ENCODE measurements at regions not wholly inside any gene's neighbourhood (a gene's known extent, or its start where the extent isn't known, plus 50 kb on each side); places are given as distances from the start of the nearest gene placed in this dataset.

GRCh38 chr3:18127174-18127858 lies 297.8 kb downstream of the SATB1 start:
- H3K4me1 ChIP-seq: peaks cover 3% of the 10 kb centered on the region
- no peak overlapping the region for H3K27ac ChIP-seq
- 77% methylated on average over 3 of the region's 3 CpGs for WGBS
- H3K4me3 ChIP-seq: no peak overlapping the region
- no peaks in the 10 kb centered on the region for H3K27me3 ChIP-seq
- no peak for TF ChIP-seq CTCF (IDR thresholded peaks at IDR 0.05)
- no peak for TF ChIP-seq POLR2A (IDR thresholded peaks at IDR 0.05)
- no peak for TF ChIP-seq EP300 (IDR thresholded peaks at IDR 0.05)
- TF ChIP-seq POLR2AphosphoS5 (IDR thresholded peaks at IDR 0.05): no peak
- no peak for DNase-seq (ENCODE audit: low spot score in 2 of 2)
- no peaks in the 10 kb centered on the region for H3K9me3 ChIP-seq
- no peaks in the 10 kb centered on the region for H3K36me3 ChIP-seq

GRCh38 chr3:18126772-18127171 lies 298.4 kb downstream of the SATB1 start:
- Histone ChIP-seq H3K27me3 (no peaks in the 10 kb centered on the region), H3K36me3 (no peaks in the 10 kb centered on the region), H3K27ac (no peak overlapping the region), H3K4me1 (peaks cover 3% of the 10 kb centered on the region), H3K9me3 (no peaks in the 10 kb centered on the region), H3K4me3 (no peak overlapping the region)
- TF ChIP-seq EP300 (IDR thresholded peaks at IDR 0.05) (no peak), CTCF (IDR thresholded peaks at IDR 0.05) (no peak), POLR2AphosphoS5 (IDR thresholded peaks at IDR 0.05) (no peak), POLR2A (IDR thresholded peaks at IDR 0.05) (no peak)
- 81% methylated on average over 5 of the region's 5 CpGs for WGBS
- DNase-seq (ENCODE audit: low spot score in 2 of 2): no peak

- no peak overlapping the region for H3K4me3 ChIP-seq
- H3K36me3 ChIP-seq: no peaks in the 10 kb centered on the region
- H3K9me3 ChIP-seq: no peaks in the 10 kb centered on the region
- peaks cover 3% of the 10 kb centered on the region for H3K4me1 ChIP-seq
- TF ChIP-seq POLR2A (IDR thresholded peaks at IDR 0.05) (no peak), EP300 (IDR thresholded peaks at IDR 0.05) (no peak), CTCF (IDR thresholded peaks at IDR 0.05) (no peak), POLR2AphosphoS5 (IDR thresholded peaks at IDR 0.05) (no peak)
- 61% methylated on average over 5 of the region's 5 CpGs for WGBS
- H3K27ac ChIP-seq: no peak overlapping the region
- no peak for DNase-seq (ENCODE audit: low spot score in 2 of 2)
- no peaks in the 10 kb centered on the region for H3K27me3 ChIP-seq
These were observed 300.6 kb downstream of the SATB1 start for GRCh38 chr3:18124501-18124900.

- no peaks in the 10 kb centered on the region for H3K9me3 ChIP-seq
- 96% methylated on average over 2 of the region's 2 CpGs for WGBS
- no peaks in the 10 kb centered on the region for H3K36me3 ChIP-seq
- H3K27ac ChIP-seq: no peak overlapping the region
- no peaks in the 10 kb centered on the region for H3K27me3 ChIP-seq
- no peak for TF ChIP-seq POLR2A (IDR thresholded peaks at IDR 0.05)
- no peak for TF ChIP-seq CTCF (IDR thresholded peaks at IDR 0.05)
- TF ChIP-seq POLR2AphosphoS5 (IDR thresholded peaks at IDR 0.05): no peak
- no peak for TF ChIP-seq EP300 (IDR thresholded peaks at IDR 0.05)
- peaks cover 3% of the 10 kb centered on the region for H3K4me1 ChIP-seq
- H3K4me3 ChIP-seq: no peak overlapping the region
- DNase-seq (ENCODE audit: low spot score in 2 of 2): no peak
These were observed 302.9 kb downstream of the SATB1 start for GRCh38 chr3:18122264-18122663.

GRCh38 chr3:18121020-18121419 lies 304.1 kb downstream of the SATB1 start:
- H3K9me3 ChIP-seq: no peaks in the 10 kb centered on the region
- TF ChIP-seq POLR2AphosphoS5 (IDR thresholded peaks at IDR 0.05) (no peak), POLR2A (IDR thresholded peaks at IDR 0.05) (no peak), CTCF (IDR thresholded peaks at IDR 0.05) (no peak), EP300 (IDR thresholded peaks at IDR 0.05) (no peak)
- no peak overlapping the region for H3K4me3 ChIP-seq
- WGBS: 95% methylated on average over 2 of the region's 2 CpGs
- no peaks in the 10 kb centered on the region for H3K36me3 ChIP-seq
- no peaks in the 10 kb centered on the region for H3K27me3 ChIP-seq
- H3K4me1 ChIP-seq: peaks cover 3% of the 10 kb centered on the region
- H3K27ac ChIP-seq: no peak overlapping the region
- no peak for DNase-seq (ENCODE audit: low spot score in 2 of 2)

All from suprapubic skin (tissue), 4 donors.